ENCODE measurements at regions not wholly inside any gene's neighbourhood (a gene's known extent, or its start where the extent isn't known, plus 50 kb on each side); places are given as distances from the start of the nearest gene placed in this dataset.

- TF ChIP-seq CTCF (conservative IDR thresholded peaks at IDR 0.05) = no peak
- no peak overlapping the region for H3K27ac Mint-ChIP-seq
- WGBS, 2 experiments (ENCODE audit: insufficient coverage in 1 of 2, insufficient read length in 1 of 2) = 90 to 92% methylated on average over 3 to 4 of the region's 4 CpGs
Measured at GRCh38 chr17:13372432-13372831, 229.3 kb downstream of the HS3ST3A1 start.

GRCh38 chr17:13367154-13367553 is 234.6 kb downstream of the HS3ST3A1 start:
- Mint-ChIP-seq H3K4me3 (no peak overlapping the region), H3K27ac (no peak overlapping the region), H3K4me1 (peaks cover 6% of the 10 kb centered on the region), H3K27me3 (ENCODE audit: insufficient read depth) (peaks cover 11% of the 10 kb centered on the region), H3K36me3 (ENCODE audit: low read depth) (no peaks in the 10 kb centered on the region), H3K9me3 (no peaks in the 10 kb centered on the region)
- Histone ChIP-seq H3K9me3 (ENCODE audit: control insufficient read depth, low read length) (no peaks in the 10 kb centered on the region), H3K4me3 (ENCODE audit: low read length) (no peak overlapping the region), H3K27me3 (ENCODE audit: control insufficient read depth, insufficient read depth, low read length, poor library complexity, severe bottlenecking) (no peaks in the 10 kb centered on the region), H3K9ac (ENCODE audit: extremely low read depth, low read length, poor library complexity, severe bottlenecking) (no peak overlapping the region), H3K36me3 (ENCODE audit: control insufficient read depth, insufficient read depth, low read length) (no peaks in the 10 kb centered on the region), H3K27ac (ENCODE audit: low read depth, low read length) (no peak overlapping the region), H3K4me1 (ENCODE audit: control insufficient read depth, insufficient read depth, low read length) (no peaks in the 10 kb centered on the region)
- TF ChIP-seq CTCF (conservative IDR thresholded peaks at IDR 0.05) = no peak
- no peak for DNase-seq
- WGBS, 2 experiments (ENCODE audit: insufficient coverage in 1 of 2, insufficient read length in 1 of 2) = 50 to 93% methylated on average over 1 to 2 of the region's 2 CpGs

More at GRCh38 chr17:13372432-13372831, 229.3 kb downstream of the HS3ST3A1 start:
- H3K27me3 Mint-ChIP-seq (ENCODE audit: insufficient read depth) = no peaks in the 10 kb centered on the region
- DNase-seq = no peak
- no peaks in the 10 kb centered on the region for H3K36me3 ChIP-seq (ENCODE audit: control insufficient read depth, insufficient read depth, low read length)
- H3K4me3 ChIP-seq (ENCODE audit: low read length) = no peak overlapping the region
- H3K4me1 ChIP-seq (ENCODE audit: control insufficient read depth, insufficient read depth, low read length) = no peaks in the 10 kb centered on the region
- H3K9me3 ChIP-seq (ENCODE audit: control insufficient read depth, low read length) = no peaks in the 10 kb centered on the region
- H3K27me3 ChIP-seq (ENCODE audit: control insufficient read depth, insufficient read depth, low read length, poor library complexity, severe bottlenecking) = no peaks in the 10 kb centered on the region
- H3K9me3 Mint-ChIP-seq = no peaks in the 10 kb centered on the region
- H3K4me3 Mint-ChIP-seq = no peak overlapping the region
- H3K36me3 Mint-ChIP-seq (ENCODE audit: low read depth) = no peaks in the 10 kb centered on the region
- no peaks in the 10 kb centered on the region for H3K4me1 Mint-ChIP-seq
- no peak overlapping the region for H3K27ac ChIP-seq (ENCODE audit: low read depth, low read length)
- no peak overlapping the region for H3K9ac ChIP-seq (ENCODE audit: extremely low read depth, low read length, poor library complexity, severe bottlenecking)

GRCh38 chr17:13365331-13365730 is 236.4 kb downstream of the HS3ST3A1 start:
- H3K4me1 ChIP-seq (ENCODE audit: control insufficient read depth, insufficient read depth, low read length) = no peaks in the 10 kb centered on the region
- H3K9ac ChIP-seq (ENCODE audit: extremely low read depth, low read length, poor library complexity, severe bottlenecking) = no peak overlapping the region
- no peak for DNase-seq
- H3K36me3 ChIP-seq (ENCODE audit: control insufficient read depth, insufficient read depth, low read length) = no peaks in the 10 kb centered on the region
- no peaks in the 10 kb centered on the region for H3K27me3 ChIP-seq (ENCODE audit: control insufficient read depth, insufficient read depth, low read length, poor library complexity, severe bottlenecking)
- H3K27ac ChIP-seq (ENCODE audit: low read depth, low read length) = no peak overlapping the region
- Mint-ChIP-seq H3K4me1 (peaks cover 6% of the 10 kb centered on the region), H3K36me3 (ENCODE audit: low read depth) (no peaks in the 10 kb centered on the region), H3K9me3 (no peaks in the 10 kb centered on the region), H3K4me3 (no peak overlapping the region), H3K27ac (no peak overlapping the region), H3K27me3 (ENCODE audit: insufficient read depth) (peaks cover 13% of the 10 kb centered on the region)
- WGBS, 2 experiments (ENCODE audit: insufficient coverage in 1 of 2, insufficient read length in 1 of 2) = 85 to 100% methylated on average over 1 to 3 of the region's 4 CpGs
- H3K9me3 ChIP-seq (ENCODE audit: control insufficient read depth, low read length) = no peaks in the 10 kb centered on the region
- H3K4me3 ChIP-seq (ENCODE audit: low read length) = no peak overlapping the region
- no peak for TF ChIP-seq CTCF (conservative IDR thresholded peaks at IDR 0.05)
